DND-41 (cell line): ENCODE measurements at regions not wholly inside any gene's neighbourhood (a gene's known extent, or its start where the extent isn't known, plus 50 kb on each side); places are given as distances from the start of the nearest gene placed in this dataset.
"Not testable (repeated sequence)": the region's sequence is repeated elsewhere in the genome, so short reads cannot be mapped to it uniquely, and the experiment has no call there.

Experiments
- CTCF ChIP-seq: IDR thresholded peaks from 2 replicates; pipeline ENCODE4 v1.5.1; 2012; ENCODE audit warnings: borderline replicate concordance, low read length, moderate library complexity, mild to moderate bottlenecking; ENCODE audit not compliant: poor library complexity, severe bottlenecking; ENCODE audit errors: extremely low read depth
- EZH2 ChIP-seq: IDR thresholded peaks from 3 replicates; pipeline ENCODE4 v1.6.1; 2012; ENCODE audit warnings: borderline replicate concordance, low read depth, mild to moderate bottlenecking, moderate library complexity, low read length, inconsistent platforms; ENCODE audit not compliant: severe bottlenecking

DNA sequence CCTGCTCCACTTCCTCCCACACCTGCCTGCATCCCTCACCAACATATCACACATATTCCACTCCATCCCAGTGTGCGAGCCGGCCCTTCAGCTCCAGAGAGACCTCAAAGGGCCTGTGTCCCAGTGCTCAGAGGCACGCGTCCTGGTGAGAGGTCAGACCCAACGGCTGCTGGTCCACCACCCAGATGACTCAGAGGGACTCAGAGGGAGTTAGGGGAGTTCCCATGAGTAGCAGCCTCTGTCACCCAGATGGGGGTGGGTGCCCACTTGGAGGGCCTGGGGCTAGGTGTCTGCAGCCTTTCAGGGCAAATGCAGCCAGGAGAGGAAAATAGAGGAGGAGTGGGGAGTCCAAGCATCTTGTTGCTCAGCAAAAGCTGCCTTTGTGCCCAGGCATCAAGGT is 333.8 kb upstream of the CHRNA7 start:
- not testable (repeated sequence) for TF ChIP-seq CTCF, EZH2
